SK-N-SH treated with all-trans-retinoic acid at 6 μM for 48 hours (cell line): ENCODE measurements at regions not wholly inside any gene's neighbourhood (a gene's known extent, or its start where the extent isn't known, plus 50 kb on each side); places are given as distances from the start of the nearest gene placed in this dataset.

Source experiments
- ATAC-seq: fragments of 200-7000 bp; cut with Tn5 transposase; 3 replicates; pipeline ENCODE4 v1.9.1; 2020; ENCODE audit warnings: mild to moderate bottlenecking, moderate library complexity
- ARNTL ChIP-seq: fragments of 450-650 bp; formaldehyde crosslinking; IDR thresholded peaks from 2 replicates; pipeline ENCODE4 v1.5.0; 2020; ENCODE audit warnings: low read depth, mild to moderate bottlenecking, moderate library complexity, borderline replicate concordance
- BACH2 ChIP-seq: fragments of 250-450 bp; sonication (Bioruptor Pico); IDR thresholded peaks from 2 replicates; pipeline ENCODE4 v1.9.0; 2021; ENCODE audit warnings: mild to moderate bottlenecking, borderline replicate concordance
- CREB5 ChIP-seq: fragments of 250-450 bp; sonication (Bioruptor Pico); IDR thresholded peaks from 2 replicates; pipeline ENCODE4 v1.5.1; 2020; ENCODE audit warnings: low read depth, mild to moderate bottlenecking, moderate library complexity
- CSDC2 ChIP-seq: fragments of 250-450 bp; sonication (Bioruptor Pico); IDR thresholded peaks from 2 replicates; pipeline ENCODE4 v1.5.0; 2020; ENCODE audit warnings: mild to moderate bottlenecking, moderate library complexity
- CSRNP3 ChIP-seq: fragments of 250-450 bp; sonication (Bioruptor Pico); IDR thresholded peaks from 2 replicates; pipeline ENCODE4 v1.5.1; 2021; ENCODE audit warnings: mild to moderate bottlenecking, moderate library complexity
- ESRRG ChIP-seq: fragments of 250-450 bp; sonication (Bioruptor Pico); IDR thresholded peaks from 2 replicates; pipeline ENCODE4 v1.6.1; 2021; ENCODE audit warnings: mild to moderate bottlenecking
- ISL1 ChIP-seq: fragments of 250-450 bp; sonication (Bioruptor Pico); IDR thresholded peaks from 2 replicates; pipeline ENCODE4 v2.1.2; 2022; ENCODE audit warnings: mild to moderate bottlenecking, moderate library complexity
- OSR1 ChIP-seq: fragments of 250-450 bp; sonication (Bioruptor Pico); IDR thresholded peaks from 2 replicates; pipeline ENCODE4 v1.8.0; 2022; ENCODE audit warnings: moderate library complexity, mild to moderate bottlenecking, inconsistent platforms
- PATZ1 ChIP-seq: fragments of 250-450 bp; sonication (Bioruptor Pico); IDR thresholded peaks from 2 replicates; pipeline ENCODE4 v1.8.0; 2020; ENCODE audit warnings: mild to moderate bottlenecking, moderate library complexity, borderline replicate concordance
- PPARA ChIP-seq: fragments of 250-450 bp; sonication (Bioruptor Pico); IDR thresholded peaks from 2 replicates; pipeline ENCODE4 v1.5.0; 2020; ENCODE audit warnings: mild to moderate bottlenecking, borderline replicate concordance
- RARB ChIP-seq: fragments of 250-450 bp; sonication (Bioruptor Pico); IDR thresholded peaks from 2 replicates; pipeline ENCODE4 v1.8.0; 2021; ENCODE audit warnings: mild to moderate bottlenecking, moderate library complexity
- SNAI2 ChIP-seq: fragments of 250-450 bp; sonication (Bioruptor Pico); IDR thresholded peaks from 2 replicates; pipeline ENCODE4 v1.5.0; 2020; ENCODE audit warnings: mild to moderate bottlenecking, moderate library complexity
- TCF4 ChIP-seq: fragments of 250-450 bp; sonication (Bioruptor Pico); IDR thresholded peaks from 2 replicates; pipeline ENCODE4 v1.8.0; 2021; ENCODE audit warnings: mild to moderate bottlenecking, moderate library complexity, borderline replicate concordance
- TOX ChIP-seq: fragments of 250-450 bp; sonication (Bioruptor Pico); IDR thresholded peaks from 2 replicates; pipeline ENCODE4 v1.8.0; 2021; ENCODE audit warnings: mild to moderate bottlenecking, moderate library complexity, borderline replicate concordance
- TSHZ2 ChIP-seq: fragments of 250-450 bp; sonication (Bioruptor Pico); IDR thresholded peaks from 2 replicates; pipeline ENCODE4 v1.5.0; 2020; ENCODE audit warnings: mild to moderate bottlenecking, moderate library complexity
- ZC3H10 ChIP-seq: fragments of 250-450 bp; sonication (Bioruptor Pico); IDR thresholded peaks from 2 replicates; pipeline ENCODE4 v1.5.1; 2021; ENCODE audit warnings: mild to moderate bottlenecking, moderate library complexity
- ZFP3 ChIP-seq: fragments of 250-450 bp; sonication (Bioruptor Pico); IDR thresholded peaks from 2 replicates; pipeline ENCODE4 v1.5.0; 2020; ENCODE audit warnings: mild to moderate bottlenecking, moderate library complexity
- ZFP30 ChIP-seq: fragments of 450-650 bp; formaldehyde crosslinking; IDR thresholded peaks from 2 replicates; pipeline ENCODE4 v1.5.0; 2022; ENCODE audit warnings: mild to moderate bottlenecking, moderate library complexity
- ZNF565 ChIP-seq: fragments of 450-650 bp; formaldehyde crosslinking; conservative IDR thresholded peaks from 2 replicates; pipeline ENCODE4 v1.5.0; 2020; ENCODE audit warnings: low read depth, mild to moderate bottlenecking, moderate library complexity
- ZNF70 ChIP-seq: fragments of 450-650 bp; formaldehyde crosslinking; IDR thresholded peaks from 2 replicates; pipeline ENCODE4 v1.5.0; 2020; ENCODE audit warnings: mild to moderate bottlenecking, moderate library complexity
- TF ChIP-seq, protein P1 (sequence below): fragments of 250-450 bp; sonication (Bioruptor Pico); IDR thresholded peaks from 2 replicates; pipeline ENCODE4 v1.8.0; 2021; ENCODE audit warnings: low read depth, mild to moderate bottlenecking, moderate library complexity, borderline replicate concordance

- no peak for ATAC-seq
- TF ChIP-seq ARNTL (CRISPR knock-in tag) (no peak), TOX (CRISPR knock-in tag) (no peak), ESRRG (CRISPR knock-in tag) (no peak), ISL1 (CRISPR knock-in tag) (no peak), CSDC2 (CRISPR knock-in tag) (no peak), CREB5 (no peak), PATZ1 (CRISPR knock-in tag) (no peak), ZFP30 (no peak), BACH2 (CRISPR knock-in tag) (no peak), SNAI2 (CRISPR knock-in tag) (no peak), TCF4 (CRISPR knock-in tag) (no peak), ZC3H10 (no peak), OSR1 (CRISPR knock-in tag) (no peak), PPARA (CRISPR knock-in tag) (no peak), CSRNP3 (no peak), ZNF565 (CRISPR knock-in tag) (no peak)
- TF ChIP-seq, protein P1, sequence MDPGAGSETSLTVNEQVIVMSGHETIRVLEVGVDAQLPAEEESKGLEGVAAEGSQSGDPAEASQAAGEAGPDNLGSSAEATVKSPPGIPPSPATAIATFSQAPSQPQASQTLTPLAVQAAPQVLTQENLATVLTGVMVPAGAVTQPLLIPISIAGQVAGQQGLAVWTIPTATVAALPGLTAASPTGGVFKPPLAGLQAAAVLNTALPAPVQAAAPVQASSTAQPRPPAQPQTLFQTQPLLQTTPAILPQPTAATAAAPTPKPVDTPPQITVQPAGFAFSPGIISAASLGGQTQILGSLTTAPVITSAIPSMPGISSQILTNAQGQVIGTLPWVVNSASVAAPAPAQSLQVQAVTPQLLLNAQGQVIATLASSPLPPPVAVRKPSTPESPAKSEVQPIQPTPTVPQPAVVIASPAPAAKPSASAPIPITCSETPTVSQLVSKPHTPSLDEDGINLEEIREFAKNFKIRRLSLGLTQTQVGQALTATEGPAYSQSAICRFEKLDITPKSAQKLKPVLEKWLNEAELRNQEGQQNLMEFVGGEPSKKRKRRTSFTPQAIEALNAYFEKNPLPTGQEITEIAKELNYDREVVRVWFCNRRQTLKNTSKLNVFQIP: no peak
These were observed 68.2 kb upstream of the ARHGAP42 start for GRCh38 chr11:100618914-100619313.

DNA sequence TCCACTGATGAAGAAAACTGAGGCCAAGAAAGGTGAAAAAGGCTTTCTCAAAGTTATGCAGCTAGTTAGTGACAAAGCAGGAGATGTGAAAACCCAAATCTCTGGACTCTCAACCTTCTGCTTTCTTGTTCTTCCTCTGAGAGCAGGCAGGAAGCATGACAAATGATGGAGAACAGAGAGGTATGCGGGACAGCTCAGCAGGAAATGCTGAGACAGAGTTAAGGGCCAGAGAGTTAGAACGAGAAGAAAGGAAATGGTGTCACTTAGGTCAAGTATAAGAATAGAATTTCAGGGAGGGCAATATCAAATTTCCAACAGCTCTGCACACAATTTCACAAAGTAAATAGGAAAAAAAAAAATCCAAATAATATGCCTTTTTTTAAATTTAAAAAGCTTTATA lies 67.6 kb upstream of the ARHGAP42 start:
- TF ChIP-seq ZNF70 (CRISPR knock-in tag) (no peak), RARB (CRISPR knock-in tag) (no peak), ARNTL (CRISPR knock-in tag) (no peak), ISL1 (CRISPR knock-in tag) (no peak), ZFP30 (no peak), TSHZ2 (CRISPR knock-in tag) (no peak), ZFP3 (CRISPR knock-in tag) (no peak), CSRNP3 (no peak), SNAI2 (CRISPR knock-in tag) (no peak), CSDC2 (CRISPR knock-in tag) (no peak), OSR1 (CRISPR knock-in tag) (no peak), BACH2 (CRISPR knock-in tag) (no peak), TOX (CRISPR knock-in tag) (no peak), TCF4 (CRISPR knock-in tag) (no peak), PATZ1 (CRISPR knock-in tag) (no peak), CREB5 (no peak), ZNF565 (CRISPR knock-in tag) (no peak)
- no peak for ATAC-seq
